HG03571 (cell line): ENCODE measurements at regions not wholly inside any gene's neighbourhood (a gene's known extent, or its start where the extent isn't known, plus 50 kb on each side); places are given as distances from the start of the nearest gene placed in this dataset.

Source experiments
- ATAC-seq: cut with Tn5 transposase; IDR thresholded peaks from one replicate; pipeline ENCODE4 v1.9.1; 2021; ENCODE audit not compliant: unreplicated experiment

GRCh38 chr6:22394691-22395090 lies 97.9 kb upstream of the PRL start:
- no peak for ATAC-seq

- ATAC-seq = no peak
Observed at GRCh38 chr6:22399693-22400092, 102.9 kb upstream of the PRL start.

GRCh38 chr6:22401206-22401605 lies 104.4 kb upstream of the PRL start:
- no peak for ATAC-seq

GRCh38 chr6:22401932-22402331 lies 105.1 kb upstream of the PRL start:
- no peak for ATAC-seq

GRCh38 chr6:22409486-22409885 lies 112.7 kb upstream of the PRL start:
- ATAC-seq = no peak

- no peak for ATAC-seq
Observed at GRCh38 chr6:22411376-22412105, 114.7 kb upstream of the PRL start.

- ATAC-seq = no peak
Observed at GRCh38 chr6:22412994-22413393, 116.2 kb upstream of the PRL start.

- no peak for ATAC-seq
Observed at GRCh38 chr6:22413681-22414311, 117.0 kb upstream of the PRL start.

- ATAC-seq = no peak
Observed at GRCh38 chr6:22418714-22419113, 121.9 kb upstream of the PRL start.

- ATAC-seq = no peak
Observed at GRCh38 chr6:22421198-22421597, 124.4 kb upstream of the PRL start.

- no peak for ATAC-seq
Observed at GRCh38 chr6:22424196-22424595, 127.4 kb upstream of the PRL start.

GRCh38 chr6:22432060-22432459 lies 135.2 kb upstream of the PRL start:
- no peak for ATAC-seq

- no peak for ATAC-seq
Observed at GRCh38 chr6:22433745-22434144, 135.6 kb upstream of the HDGFL1 start.

- no peak for ATAC-seq
Observed at GRCh38 chr6:22435151-22435550, 134.2 kb upstream of the HDGFL1 start.

- ATAC-seq = no peak
Observed at GRCh38 chr6:22436134-22436533, 133.2 kb upstream of the HDGFL1 start.

- no peak for ATAC-seq
Observed at GRCh38 chr6:22437665-22438064, 131.7 kb upstream of the HDGFL1 start.

GRCh38 chr6:22442826-22443225 lies 126.5 kb upstream of the HDGFL1 start:
- no peak for ATAC-seq

- no peak for ATAC-seq
Observed at GRCh38 chr6:22444330-22444729, 125.0 kb upstream of the HDGFL1 start.

GRCh38 chr6:22445946-22446345 lies 123.4 kb upstream of the HDGFL1 start:
- no peak for ATAC-seq

- no peak for ATAC-seq
Observed at GRCh38 chr6:22447249-22448196, 121.8 kb upstream of the HDGFL1 start.

- no peak for ATAC-seq
Observed at GRCh38 chr6:22448291-22448711, 121.1 kb upstream of the HDGFL1 start.

GRCh38 chr6:22451962-22452361 lies 117.4 kb upstream of the HDGFL1 start:
- no peak for ATAC-seq
